ENCODE measurements at regions not wholly inside any gene's neighbourhood (a gene's known extent, or its start where the extent isn't known, plus 50 kb on each side); places are given as distances from the start of the nearest gene placed in this dataset.

GRCh38 chr11:112481431-112481830 is 220.8 kb upstream of the PLET1 start:
- no peaks in the 10 kb centered on the region for H4K20me1 ChIP-seq (ENCODE audit: insufficient read depth, low read length)
- peaks cover 9% of the 10 kb centered on the region for H3K27me3 ChIP-seq (ENCODE audit: control insufficient read depth, insufficient read depth, low read length)
- H3K9ac ChIP-seq (ENCODE audit: low read depth, low read length), result no peak overlapping the region
- no peak overlapping the region for H2BK20ac ChIP-seq (ENCODE audit: low read depth, low read length)
- H3K56ac ChIP-seq (ENCODE audit: extremely low read depth, insufficient read depth, low read length), result no peak overlapping the region
- no peak overlapping the region for H2AK9ac ChIP-seq (replicated peaks; ENCODE audit: low read depth, low read length, poor library complexity)
- no peak overlapping the region for H4K8ac ChIP-seq (ENCODE audit: low read depth in 2 of 2, low read length in 2 of 2)
- in situ Hi-C loops (cut with MboI; ENCODE audit: low sequenced_read_pairs), result no loop called here
- TF ChIP-seq CTCF (conservative IDR thresholded peaks at IDR 0.05; ENCODE audit: low read depth, low read length) (no peak), RAD21 (IDR thresholded peaks at IDR 0.05; ENCODE audit: low read length) (no peak), RCOR1 (IDR thresholded peaks at IDR 0.05; ENCODE audit: insufficient replicate concordance, low read length) (no peak)
- POLR2A ChIA-PET (ENCODE audit: unreplicated experiment), result no interaction called here
- H4K91ac ChIP-seq (ENCODE audit: insufficient read depth, low read depth, low read length), result no peak overlapping the region
- no peaks in the 10 kb centered on the region for H3K4me1 ChIP-seq (ENCODE audit: control insufficient read depth, insufficient read depth, low read length)
- no peak overlapping the region for H2BK15ac ChIP-seq (ENCODE audit: low read depth, low read length)
- H3K18ac ChIP-seq (ENCODE audit: low read depth, low read length), result no peak overlapping the region
- intact Hi-C loops (cut with micrococcal nuclease), result no loop called here
- no TSS peak for BruUV-seq (replicated peaks)
- ATAC-seq (ENCODE audit: low read depth), result no peak
- no peaks in the 10 kb centered on the region for H3K36me3 ChIP-seq (ENCODE audit: control insufficient read depth, insufficient read depth, low read length)
- CTCF ChIA-PET, result no interaction called here
- H3K14ac ChIP-seq (replicated peaks; ENCODE audit: low read depth, low read length), result no peak overlapping the region
- no peak overlapping the region for H2BK120ac ChIP-seq (ENCODE audit: low read depth, low read length)
- no peaks in the 10 kb centered on the region for H3K9me3 ChIP-seq (ENCODE audit: control insufficient read depth, insufficient read depth, low read length)
- WGBS, 2 experiments (ENCODE audit: extremely low coverage in 2 of 2, insufficient read length in 1 of 2), result no CpG with 5 or more reads among the region's 1 CpG
- H3K79me1 ChIP-seq (ENCODE audit: low read depth in 1 of 2, low read length in 2 of 2), result no peaks in the 10 kb centered on the region
- H2BK5ac ChIP-seq (ENCODE audit: low read depth, low read length, poor library complexity, severe bottlenecking), result no peak overlapping the region
- no peak overlapping the region for H3K4ac ChIP-seq (ENCODE audit: low read depth, low read length)
- H4K5ac ChIP-seq (ENCODE audit: low read depth, low read length), result no peak overlapping the region
- DNase-seq, result no peak
- no peak overlapping the region for H3K4me2 ChIP-seq (ENCODE audit: low read depth, low read length)
- H3K27ac ChIP-seq (ENCODE audit: insufficient read depth, low read length), result no peak overlapping the region
- no peak overlapping the region for H2AFZ ChIP-seq (replicated peaks; ENCODE audit: low read length, poor library complexity)
- H3K9me1 ChIP-seq (ENCODE audit: insufficient read depth, low read length), result no peaks in the 10 kb centered on the region
- dilution Hi-C loops (cut with HindIII; ENCODE audit: low sequenced_read_pairs, unreplicated experiment), result no loop called here
- H3K23ac ChIP-seq (ENCODE audit: low read depth, low read length), result no peak overlapping the region
- H3K4me3 ChIP-seq (ENCODE audit: insufficient read depth, low read depth, low read length), result no peak overlapping the region
- H2AK5ac ChIP-seq (ENCODE audit: low read depth, low read length), result no peak overlapping the region
